GM21515 (cell line): ENCODE measurements at regions not wholly inside any gene's neighbourhood (a gene's known extent, or its start where the extent isn't known, plus 50 kb on each side); places are given as distances from the start of the nearest gene placed in this dataset.
"Not testable (repeated sequence)": the region's sequence is repeated elsewhere in the genome, so short reads cannot be mapped to it uniquely, and the experiment has no call there.

Source experiments
- ATAC-seq: cut with Tn5 transposase; IDR thresholded peaks from one replicate; pipeline ENCODE4 v1.9.1; 2021; ENCODE audit not compliant: unreplicated experiment

GRCh38 chr11:33971530-33971929 lies 79.7 kb upstream of the LMO2 start:
- ATAC-seq, result not testable (repeated sequence)

DNA sequence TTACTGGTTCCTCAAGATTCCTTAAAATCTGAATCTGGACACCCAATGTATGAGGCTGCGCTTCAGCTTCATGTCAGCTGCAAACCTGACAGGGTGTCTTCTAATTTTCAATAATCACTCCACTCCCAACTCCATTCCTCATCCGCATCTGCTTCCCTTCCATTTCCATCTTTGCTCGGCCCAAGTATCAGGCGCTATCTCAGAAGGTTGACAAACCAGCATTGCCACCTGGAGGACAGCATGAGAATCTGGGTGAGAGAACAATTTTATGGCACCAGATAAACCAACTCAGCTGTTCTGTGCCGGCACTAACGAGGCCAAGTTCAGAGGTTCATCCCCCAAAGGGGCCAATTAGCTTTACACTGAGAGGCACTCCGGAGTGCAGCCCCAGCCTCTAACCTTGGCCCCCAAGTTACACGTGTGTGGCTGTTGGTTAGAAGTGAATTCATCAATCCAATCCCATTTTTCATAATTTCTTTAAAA lies 79.1 kb upstream of the LMO2 start:
- no peak for ATAC-seq

DNA sequence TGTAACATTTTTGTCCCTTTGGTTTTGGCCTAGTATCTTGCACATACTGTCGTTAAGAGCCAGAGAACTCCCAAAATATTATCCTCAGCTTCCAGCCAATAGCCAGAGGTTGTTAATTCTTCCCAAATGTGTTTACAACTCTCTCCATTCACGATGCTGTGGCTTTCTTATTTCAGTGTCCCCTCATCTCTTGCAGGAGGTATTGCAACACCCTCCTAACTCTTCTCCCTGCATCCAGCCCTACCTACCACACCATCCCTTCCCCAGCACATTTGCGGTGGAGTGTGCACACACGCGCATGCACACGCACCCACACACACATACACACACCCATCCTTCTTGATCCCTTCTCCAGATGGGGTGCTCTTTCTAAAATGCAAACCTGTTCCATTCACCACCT lies 75.6 kb upstream of the LMO2 start:
- no peak for ATAC-seq

GRCh38 chr11:33965032-33965431 lies 73.2 kb upstream of the LMO2 start:
- no peak for ATAC-seq

- no peak for ATAC-seq
Observed at GRCh38 chr11:33959855-33960400, 68.1 kb upstream of the LMO2 start.

GRCh38 chr11:33957304-33957917 lies 65.5 kb upstream of the LMO2 start:
- no peak for ATAC-seq

DNA sequence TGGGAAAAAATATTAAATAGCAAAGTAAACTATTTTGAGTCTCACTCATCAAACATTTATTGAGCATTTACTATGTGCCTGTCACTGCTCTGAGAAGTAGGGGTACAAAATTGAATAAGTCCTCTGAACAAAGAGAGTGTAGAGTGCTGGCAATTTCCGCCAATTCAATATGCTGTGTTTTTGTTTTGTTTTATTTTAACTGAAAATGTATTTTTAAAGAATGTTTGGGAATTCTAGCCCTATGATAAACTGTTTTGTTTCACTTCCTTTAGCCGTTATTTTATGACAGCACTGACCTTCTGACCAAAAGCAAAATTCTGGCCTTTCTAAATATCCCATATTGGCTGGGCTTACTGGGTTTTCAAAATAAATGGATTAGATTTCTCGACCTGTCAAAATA lies 64.7 kb upstream of the LMO2 start:
- no peak for ATAC-seq

DNA sequence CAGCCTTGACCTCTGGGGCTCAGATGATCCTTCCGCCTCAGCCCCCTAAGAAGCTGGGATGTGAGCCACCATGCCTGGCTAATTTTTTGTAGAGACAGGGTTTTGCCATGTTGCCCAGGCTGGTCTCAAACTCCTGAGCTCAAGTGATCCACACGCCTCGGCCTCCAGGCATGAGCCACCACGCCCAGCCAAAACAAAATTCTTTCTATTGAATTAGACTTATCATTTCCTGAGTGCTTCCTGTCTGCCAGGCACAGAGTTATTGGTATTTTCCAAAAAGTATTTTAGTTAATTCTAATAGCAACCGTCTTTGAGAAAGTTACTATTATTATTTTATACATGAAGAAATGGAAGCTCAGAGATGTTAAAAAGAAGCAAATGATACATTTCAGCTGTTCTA lies 61.4 kb upstream of the LMO2 start:
- no peak for ATAC-seq

- no peak for ATAC-seq
Observed at GRCh38 chr11:33952805-33953204, 60.9 kb upstream of the LMO2 start.

DNA sequence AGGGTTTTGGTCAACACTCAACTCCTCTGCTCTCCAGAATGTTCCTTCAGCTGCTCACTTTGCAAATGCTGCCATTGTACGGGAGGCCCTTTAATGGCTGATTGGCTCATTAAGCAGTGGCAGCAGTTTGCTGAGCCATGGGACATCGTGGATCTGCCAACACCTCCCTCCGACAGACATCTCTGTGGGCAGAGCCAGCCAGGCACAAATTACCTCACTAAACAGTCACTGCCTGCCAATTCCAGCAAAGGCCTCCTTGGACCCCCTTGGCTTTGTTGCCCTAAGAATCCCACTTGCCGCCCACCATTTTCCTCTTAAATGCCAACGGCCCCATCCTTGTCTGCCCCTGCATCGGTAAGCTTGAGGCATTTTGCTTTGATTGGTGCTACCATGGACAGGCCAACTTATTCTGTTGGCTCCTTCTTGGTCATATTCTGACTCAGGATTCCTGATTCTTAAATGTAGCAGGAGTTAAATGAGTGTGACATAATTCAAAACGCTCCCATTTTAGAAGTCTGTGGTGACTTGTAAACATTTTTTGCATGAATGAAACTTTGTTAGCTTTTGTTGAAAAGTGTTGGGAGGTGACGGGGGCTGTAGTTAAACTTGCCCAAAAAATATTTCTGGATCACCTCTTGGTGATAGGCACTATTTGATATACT lies 57.5 kb upstream of the LMO2 start:
- no peak for ATAC-seq

DNA sequence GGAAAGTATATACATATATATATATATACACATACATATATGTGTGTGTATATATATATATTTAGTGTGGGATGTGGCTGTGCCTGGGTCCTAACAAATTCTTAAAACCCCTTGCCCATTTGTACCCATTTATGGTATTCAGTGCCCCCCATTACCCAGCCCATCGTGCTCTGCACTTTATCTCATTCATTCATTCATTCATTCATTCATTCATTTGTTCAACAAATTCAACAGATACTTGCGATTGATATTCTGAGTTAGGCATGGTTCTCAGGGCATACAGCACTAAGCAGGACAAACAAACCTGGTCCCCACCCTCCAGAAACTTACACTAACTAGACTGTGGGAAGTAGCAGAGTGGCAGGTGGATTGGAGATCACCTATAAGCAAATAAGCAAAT lies 56.6 kb upstream of the LMO2 start:
- no peak for ATAC-seq

- ATAC-seq, result not testable (repeated sequence)
Observed at GRCh38 chr11:33947918-33948317, 56.0 kb upstream of the LMO2 start.

- no peak for ATAC-seq
Observed at GRCh38 chr11:33946930-33947329, 55.1 kb upstream of the LMO2 start.

GRCh38 chr11:33945481-33946268 lies 53.8 kb upstream of the LMO2 start:
- ATAC-seq, result no peak

- ATAC-seq, result no peak
Observed at GRCh38 chr11:33944693-33945424, 53.0 kb upstream of the LMO2 start.

- ATAC-seq, result no peak
Observed at GRCh38 chr11:33944345-33944692, 52.4 kb upstream of the LMO2 start.

GRCh38 chr11:33942954-33943353 lies 51.1 kb upstream of the LMO2 start:
- ATAC-seq, result no peak

GRCh38 chr11:33941637-33942160 lies 49.8 kb upstream of the LMO2 start:
- no peak for ATAC-seq
